ENCODE measurements at regions not wholly inside any gene's neighbourhood (a gene's known extent, or its start where the extent isn't known, plus 50 kb on each side); places are given as distances from the start of the nearest gene placed in this dataset.

DNA sequence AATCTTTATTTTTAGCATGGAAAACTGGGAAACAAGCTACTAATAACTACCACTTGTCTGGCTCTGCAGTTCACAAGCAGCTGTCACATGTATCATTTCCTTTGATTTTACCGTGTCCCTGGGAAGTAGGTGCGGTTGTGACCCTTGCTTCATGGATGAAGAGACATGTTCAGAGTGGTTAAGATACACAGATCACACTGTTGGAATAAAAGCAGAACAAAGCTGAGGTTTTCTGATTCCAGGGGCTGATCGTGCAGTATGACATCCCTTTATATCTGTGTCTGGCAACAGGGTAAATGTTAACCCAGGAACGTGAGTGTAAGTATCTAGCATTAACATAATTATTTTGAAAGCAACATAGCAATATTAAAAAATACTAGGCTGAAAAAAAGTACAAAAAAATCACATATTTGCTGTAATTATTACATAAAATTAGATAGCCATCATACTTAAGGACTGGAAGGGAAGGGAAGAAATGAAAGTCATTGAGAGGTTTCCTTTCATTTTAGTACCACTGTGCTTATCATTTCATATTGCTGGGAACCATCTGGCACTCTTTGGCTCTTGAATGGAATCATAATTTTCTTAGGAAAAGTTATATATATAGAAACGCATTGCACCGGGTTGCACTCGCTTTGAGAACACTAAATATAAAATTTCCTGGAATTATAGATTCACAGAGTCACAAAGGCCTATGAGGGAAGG, 62.8 kb upstream of the PAXBP1 start:
- H3K27ac ChIP-seq (ENCODE audit: low read depth, low read length, poor library complexity, severe bottlenecking) = no peak overlapping the region
- intact Hi-C loops (cut with micrococcal nuclease; ENCODE audit: unreplicated experiment) = loop anchor here (2.0 to 5.0 kb wide), 2 partner anchors 362 to 613 kb away; no protein-coding TSS in a partner anchor
- no peaks in the 10 kb centered on the region for H3K9me3 ChIP-seq (ENCODE audit: low read depth, low read length, poor library complexity, severe bottlenecking)
- no peak overlapping the region for H3K4me3 ChIP-seq (ENCODE audit: low read depth, low read length, poor library complexity, severe bottlenecking)
- peaks cover 54% of the 10 kb centered on the region for H3K27me3 ChIP-seq (replicated peaks; ENCODE audit: insufficient read depth, low read depth, low read length, poor library complexity)
- ChIA-PET POLR2A (ENCODE audit: low non-redundant PET) (no interaction called here), CTCF (no interaction called here)
- BruUV-seq (replicated peaks) = no TSS peak
- TF ChIP-seq, protein P1, sequence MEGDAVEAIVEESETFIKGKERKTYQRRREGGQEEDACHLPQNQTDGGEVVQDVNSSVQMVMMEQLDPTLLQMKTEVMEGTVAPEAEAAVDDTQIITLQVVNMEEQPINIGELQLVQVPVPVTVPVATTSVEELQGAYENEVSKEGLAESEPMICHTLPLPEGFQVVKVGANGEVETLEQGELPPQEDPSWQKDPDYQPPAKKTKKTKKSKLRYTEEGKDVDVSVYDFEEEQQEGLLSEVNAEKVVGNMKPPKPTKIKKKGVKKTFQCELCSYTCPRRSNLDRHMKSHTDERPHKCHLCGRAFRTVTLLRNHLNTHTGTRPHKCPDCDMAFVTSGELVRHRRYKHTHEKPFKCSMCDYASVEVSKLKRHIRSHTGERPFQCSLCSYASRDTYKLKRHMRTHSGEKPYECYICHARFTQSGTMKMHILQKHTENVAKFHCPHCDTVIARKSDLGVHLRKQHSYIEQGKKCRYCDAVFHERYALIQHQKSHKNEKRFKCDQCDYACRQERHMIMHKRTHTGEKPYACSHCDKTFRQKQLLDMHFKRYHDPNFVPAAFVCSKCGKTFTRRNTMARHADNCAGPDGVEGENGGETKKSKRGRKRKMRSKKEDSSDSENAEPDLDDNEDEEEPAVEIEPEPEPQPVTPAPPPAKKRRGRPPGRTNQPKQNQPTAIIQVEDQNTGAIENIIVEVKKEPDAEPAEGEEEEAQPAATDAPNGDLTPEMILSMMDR (conservative IDR thresholded peaks at IDR 0.05; ENCODE audit: low read depth, low read length) = no peak
- no peak for TF ChIP-seq EZH2 (IDR thresholded peaks at IDR 0.05; ENCODE audit: borderline replicate concordance, low read depth, low read length, poor library complexity, severe bottlenecking)
- no peak for DNase-seq (ENCODE audit: low spot score)
- no peaks in the 10 kb centered on the region for H3K4me1 ChIP-seq (ENCODE audit: insufficient read depth, low read length, poor library complexity, severe bottlenecking)
- H3K36me3 ChIP-seq (ENCODE audit: insufficient read depth, low read length, poor library complexity, severe bottlenecking) = no peaks in the 10 kb centered on the region

DNA sequence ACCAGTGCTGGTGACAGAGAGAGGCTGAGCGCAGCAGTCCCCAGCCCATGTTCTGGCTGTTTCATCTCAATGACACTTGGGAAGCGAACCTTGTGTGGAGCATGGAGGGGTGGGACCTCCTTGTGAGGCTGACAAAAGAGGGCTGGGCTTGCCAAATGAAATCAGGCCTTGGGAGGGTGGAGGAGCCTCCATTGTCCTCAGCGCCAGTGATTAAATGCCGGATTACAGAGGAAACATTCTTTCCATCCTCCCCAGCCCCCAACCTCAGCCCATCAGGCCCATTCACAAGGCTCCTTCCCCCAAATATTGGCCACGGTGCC, 63.3 kb upstream of the PAXBP1 start:
- Histone ChIP-seq H3K27me3 (replicated peaks; ENCODE audit: insufficient read depth, low read depth, low read length, poor library complexity) (peaks cover 59% of the 10 kb centered on the region), H3K27ac (ENCODE audit: low read depth, low read length, poor library complexity, severe bottlenecking) (no peak overlapping the region), H3K4me1 (ENCODE audit: insufficient read depth, low read length, poor library complexity, severe bottlenecking) (no peaks in the 10 kb centered on the region), H3K36me3 (ENCODE audit: insufficient read depth, low read length, poor library complexity, severe bottlenecking) (no peaks in the 10 kb centered on the region), H3K4me3 (ENCODE audit: low read depth, low read length, poor library complexity, severe bottlenecking) (no peak overlapping the region), H3K9me3 (ENCODE audit: low read depth, low read length, poor library complexity, severe bottlenecking) (no peaks in the 10 kb centered on the region)
- TF ChIP-seq, protein P1 (conservative IDR thresholded peaks at IDR 0.05; ENCODE audit: low read depth, low read length) = no peak
- no peak for TF ChIP-seq EZH2 (IDR thresholded peaks at IDR 0.05; ENCODE audit: borderline replicate concordance, low read depth, low read length, poor library complexity, severe bottlenecking)
- no TSS peak for BruUV-seq (replicated peaks)
- ChIA-PET POLR2A (ENCODE audit: low non-redundant PET) (no interaction called here), CTCF (no interaction called here)
- no peak for DNase-seq (ENCODE audit: low spot score)
- intact Hi-C loops (cut with micrococcal nuclease; ENCODE audit: unreplicated experiment) = loop anchor here (2.0 to 5.0 kb wide), 2 partner anchors 362 to 612 kb away; no protein-coding TSS in a partner anchor

DNA sequence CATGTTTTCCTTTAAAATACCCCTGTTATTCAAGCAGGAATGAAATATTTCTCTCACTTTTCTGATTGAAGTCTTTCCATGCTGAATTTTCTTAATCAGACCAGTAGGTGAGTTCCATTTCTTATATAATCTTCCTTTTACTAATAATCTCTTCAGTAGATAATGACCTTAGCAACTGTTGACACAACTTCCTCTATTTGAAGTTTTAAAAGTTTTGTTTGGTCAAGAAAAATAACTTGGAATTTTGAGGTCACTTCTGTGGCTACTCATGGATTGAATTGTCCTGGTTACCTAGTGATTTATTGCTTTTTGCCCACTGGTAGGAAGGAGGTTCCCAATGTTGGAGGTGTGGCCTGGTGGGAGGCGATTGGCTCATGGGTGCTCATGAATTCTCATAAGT, 70.6 kb upstream of the PAXBP1 start:
- intact Hi-C loops (cut with micrococcal nuclease; ENCODE audit: unreplicated experiment) = no loop called here
- H3K4me1 ChIP-seq (ENCODE audit: insufficient read depth, low read length, poor library complexity, severe bottlenecking) = peaks cover 13% of the 10 kb centered on the region
- no peaks in the 10 kb centered on the region for H3K9me3 ChIP-seq (ENCODE audit: low read depth, low read length, poor library complexity, severe bottlenecking)
- H3K27me3 ChIP-seq (replicated peaks; ENCODE audit: insufficient read depth, low read depth, low read length, poor library complexity) = peaks cover 65% of the 10 kb centered on the region
- CTCF ChIA-PET = no interaction called here
- no peak for DNase-seq (ENCODE audit: low spot score)
- no peak overlapping the region for H3K4me3 ChIP-seq (ENCODE audit: low read depth, low read length, poor library complexity, severe bottlenecking)
- no peaks in the 10 kb centered on the region for H3K36me3 ChIP-seq (ENCODE audit: insufficient read depth, low read length, poor library complexity, severe bottlenecking)
- POLR2A ChIA-PET (ENCODE audit: low non-redundant PET) = no interaction called here
- TF ChIP-seq, protein P1 (conservative IDR thresholded peaks at IDR 0.05; ENCODE audit: low read depth, low read length) = no peak
- no peak overlapping the region for H3K27ac ChIP-seq (ENCODE audit: low read depth, low read length, poor library complexity, severe bottlenecking)
- BruUV-seq (replicated peaks) = no TSS peak

All from A673 (cell line).